Bronchial epithelial cell (primary cell): ENCODE measurements at regions not wholly inside any gene's neighbourhood (a gene's known extent, or its start where the extent isn't known, plus 50 kb on each side); places are given as distances from the start of the nearest gene placed in this dataset.
"Not testable (repeated sequence)": the region's sequence is repeated elsewhere in the genome, so short reads cannot be mapped to it uniquely, and the experiment has no call there.

Experiments used
- DNase-seq: peaks from one replicate; pipeline ENCODE4 v3.0.0-alpha.2; 2010; ENCODE audit warnings: low read depth
- FAIRE-seq: peaks from 2 replicates; lab custom pipeline; 2011; peaks lifted over from hg19 to GRCh38; lab: Jason Lieb, UNC
- H3K27me3 ChIP-seq: 2 replicates; pipeline ENCODE4 v1.5.1; 2011; ENCODE audit warnings: low read length; ENCODE audit not compliant: control insufficient read depth, insufficient read depth
- H3K36me3 ChIP-seq: 2 replicates; pipeline ENCODE4 v1.5.1; 2011; ENCODE audit warnings: low read length; ENCODE audit not compliant: control insufficient read depth, insufficient read depth
- H3K4me3 ChIP-seq: 2 replicates; pipeline ENCODE4 v1.5.1; 2011; ENCODE audit warnings: mild to moderate bottlenecking, low read depth, low read length, control low read depth
- TF ChIP-seq, protein P1 (sequence below): IDR thresholded peaks from 2 replicates; pipeline ENCODE4 v1.5.1; 2011; ENCODE audit warnings: mild to moderate bottlenecking, moderate library complexity, low read length, control low read depth, inconsistent platforms; ENCODE audit not compliant: insufficient read depth, severe bottlenecking

DNA sequence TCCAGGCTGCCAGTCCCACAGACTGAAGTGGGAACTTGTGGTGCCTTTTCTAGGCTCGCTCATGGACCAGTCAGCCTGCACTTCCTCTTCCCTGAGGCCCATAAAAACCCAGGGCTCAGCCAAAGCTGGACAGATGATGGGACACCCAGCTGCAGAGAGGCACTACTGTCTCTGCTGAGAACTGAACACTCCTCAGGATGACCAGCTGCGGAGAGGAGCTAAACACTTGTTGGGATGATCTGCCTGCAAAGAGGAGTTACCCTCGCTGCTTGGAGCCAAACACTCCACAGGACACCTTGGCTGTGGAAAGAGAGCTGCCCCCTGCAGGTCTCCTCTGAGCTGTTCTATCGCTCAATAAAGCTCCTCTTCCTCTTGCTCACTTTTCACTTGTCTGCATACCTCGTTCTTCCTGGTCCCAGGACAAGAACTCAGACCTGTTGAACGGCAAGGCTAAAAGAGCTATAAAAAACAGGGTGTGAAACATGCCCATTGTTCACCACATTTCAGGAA is 465.5 kb downstream of the GUCY1A2 start:
- DNase-seq, result no peak
- TF ChIP-seq, protein P1, sequence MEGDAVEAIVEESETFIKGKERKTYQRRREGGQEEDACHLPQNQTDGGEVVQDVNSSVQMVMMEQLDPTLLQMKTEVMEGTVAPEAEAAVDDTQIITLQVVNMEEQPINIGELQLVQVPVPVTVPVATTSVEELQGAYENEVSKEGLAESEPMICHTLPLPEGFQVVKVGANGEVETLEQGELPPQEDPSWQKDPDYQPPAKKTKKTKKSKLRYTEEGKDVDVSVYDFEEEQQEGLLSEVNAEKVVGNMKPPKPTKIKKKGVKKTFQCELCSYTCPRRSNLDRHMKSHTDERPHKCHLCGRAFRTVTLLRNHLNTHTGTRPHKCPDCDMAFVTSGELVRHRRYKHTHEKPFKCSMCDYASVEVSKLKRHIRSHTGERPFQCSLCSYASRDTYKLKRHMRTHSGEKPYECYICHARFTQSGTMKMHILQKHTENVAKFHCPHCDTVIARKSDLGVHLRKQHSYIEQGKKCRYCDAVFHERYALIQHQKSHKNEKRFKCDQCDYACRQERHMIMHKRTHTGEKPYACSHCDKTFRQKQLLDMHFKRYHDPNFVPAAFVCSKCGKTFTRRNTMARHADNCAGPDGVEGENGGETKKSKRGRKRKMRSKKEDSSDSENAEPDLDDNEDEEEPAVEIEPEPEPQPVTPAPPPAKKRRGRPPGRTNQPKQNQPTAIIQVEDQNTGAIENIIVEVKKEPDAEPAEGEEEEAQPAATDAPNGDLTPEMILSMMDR, result no peak
- no peak for FAIRE-seq
- Histone ChIP-seq H3K36me3 (no peaks in the 10 kb centered on the region), H3K4me3 (no peak overlapping the region), H3K27me3 (no peaks in the 10 kb centered on the region)

DNA sequence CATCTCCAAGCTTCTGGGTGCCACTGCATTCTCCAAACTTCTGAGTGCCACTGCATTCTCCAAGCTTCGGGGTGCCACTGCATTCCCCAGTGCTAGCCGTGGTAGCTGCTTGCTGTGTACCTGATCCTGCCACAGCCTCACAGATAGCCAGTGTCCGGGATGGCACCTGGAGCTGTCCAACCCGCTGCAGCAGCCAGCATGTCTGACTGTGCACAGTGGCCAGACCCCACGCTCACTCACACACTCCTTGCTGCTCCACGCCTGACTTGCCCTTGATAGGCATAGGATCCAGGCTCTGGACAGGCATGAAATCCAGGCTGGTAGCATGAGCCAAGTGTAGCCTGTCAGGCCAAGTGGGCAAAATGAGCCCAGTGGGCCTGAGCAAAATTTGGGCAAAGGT is 465.0 kb downstream of the GUCY1A2 start:
- H3K36me3 ChIP-seq, result no peaks in the 10 kb centered on the region
- H3K4me3 ChIP-seq, result no peak overlapping the region
- H3K27me3 ChIP-seq, result no peaks in the 10 kb centered on the region
- TF ChIP-seq, protein P1, result no peak
- DNase-seq, result no peak
- FAIRE-seq, result no peak

DNA sequence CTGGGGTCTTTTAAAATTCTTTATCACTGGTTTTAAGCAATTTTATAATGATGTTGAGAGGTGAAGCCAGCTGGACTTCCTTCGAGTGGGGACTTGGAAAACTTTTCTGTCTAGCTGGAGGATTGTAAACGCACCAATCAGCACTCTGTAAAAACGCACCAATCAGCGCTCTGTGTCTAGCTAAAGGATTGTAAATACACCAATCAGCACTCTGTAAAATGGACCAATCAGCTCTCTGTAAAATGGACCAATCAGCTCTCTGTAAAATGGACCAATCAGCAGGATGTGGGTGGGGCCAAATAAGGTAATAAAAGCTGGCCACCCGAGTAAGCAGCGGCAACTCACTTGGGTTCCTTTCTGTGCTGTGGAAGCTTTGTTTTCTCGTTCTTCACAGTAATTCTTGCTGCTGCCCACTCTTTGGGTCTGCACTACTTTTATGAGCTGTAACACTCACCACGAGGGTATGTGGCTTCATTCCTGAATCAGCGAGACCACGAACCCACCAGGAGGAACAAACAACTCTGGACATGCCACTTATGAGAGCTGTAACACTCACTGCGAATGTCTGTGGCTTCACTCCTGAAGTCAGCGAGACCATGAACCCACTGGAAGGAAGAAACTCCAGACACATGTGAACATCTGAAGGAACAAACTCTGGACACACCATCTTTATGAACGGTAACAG is 462.6 kb downstream of the GUCY1A2 start:
- H3K27me3 ChIP-seq, FAIRE-seq, H3K4me3 ChIP-seq, DNase-seq, H3K36me3 ChIP-seq: not testable (repeated sequence)

DNA sequence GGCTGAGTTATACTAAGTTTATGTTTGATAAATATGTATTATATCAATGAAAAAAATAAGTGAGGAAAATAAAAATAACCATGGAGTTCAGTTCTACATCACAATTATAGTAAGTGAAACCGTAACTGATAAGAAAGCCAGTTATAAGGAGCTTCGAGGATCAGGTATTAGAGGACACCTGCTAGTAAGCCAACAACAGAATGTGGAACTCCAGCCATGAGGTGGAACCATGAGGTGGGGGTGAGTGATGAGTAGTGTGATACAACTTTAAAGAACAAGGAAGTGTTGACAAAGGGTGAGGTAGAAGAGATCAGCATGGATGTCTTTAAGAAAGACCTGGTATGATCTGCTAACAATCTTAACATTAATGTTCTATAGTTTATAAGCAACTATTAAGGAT is 452.9 kb downstream of the GUCY1A2 start:
- FAIRE-seq (no peak), DNase-seq (no peak)
- no peaks in the 10 kb centered on the region for H3K27me3 ChIP-seq
- H3K4me3 ChIP-seq, result no peak overlapping the region
- TF ChIP-seq, protein P1, result no peak
- no peaks in the 10 kb centered on the region for H3K36me3 ChIP-seq

DNA sequence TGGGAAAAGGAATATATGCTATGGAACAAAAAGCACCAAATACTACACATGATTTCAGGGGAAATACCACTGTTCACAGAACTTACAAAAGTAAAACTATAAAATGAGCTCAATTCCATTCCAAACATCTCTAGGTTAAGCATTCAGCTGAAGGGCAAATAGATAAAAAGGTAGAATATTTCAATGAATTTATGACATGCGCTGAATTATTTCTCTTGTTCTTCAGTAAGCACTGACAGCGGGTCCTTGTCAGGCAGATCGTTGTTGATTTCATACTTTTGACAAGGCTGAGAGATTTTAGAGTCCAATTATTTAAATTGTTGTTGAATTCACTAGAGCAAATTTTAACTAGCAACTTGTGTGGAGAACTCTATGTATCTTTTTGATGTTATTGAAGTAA is 449.6 kb downstream of the GUCY1A2 start:
- H3K27me3 ChIP-seq, result no peaks in the 10 kb centered on the region
- H3K4me3 ChIP-seq, result no peak overlapping the region
- DNase-seq (no peak), FAIRE-seq (no peak)
- TF ChIP-seq, protein P1, result no peak
- no peaks in the 10 kb centered on the region for H3K36me3 ChIP-seq

DNA sequence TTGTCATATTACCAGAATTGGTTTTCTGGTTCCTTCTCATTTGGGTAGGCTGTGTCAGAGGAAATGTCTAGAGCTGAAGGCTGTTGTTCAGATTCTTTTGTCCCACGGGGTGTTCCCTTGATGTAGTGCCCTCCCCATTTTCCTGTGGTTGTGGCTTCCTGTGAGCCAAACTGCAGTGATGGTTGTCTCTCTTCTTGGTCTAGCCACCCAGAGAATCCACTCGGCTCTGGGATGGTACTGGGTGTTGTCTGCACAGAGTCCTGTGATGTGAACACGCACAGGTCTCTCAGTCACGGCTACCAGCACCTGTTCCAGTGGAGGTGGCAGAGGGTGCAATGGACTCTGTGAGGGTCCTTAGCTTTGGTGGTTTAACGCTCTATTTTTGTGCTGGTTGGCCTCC is 440.9 kb downstream of the GUCY1A2 start:
- DNase-seq, FAIRE-seq, H3K27me3 ChIP-seq, H3K36me3 ChIP-seq, H3K4me3 ChIP-seq: not testable (repeated sequence)

DNA sequence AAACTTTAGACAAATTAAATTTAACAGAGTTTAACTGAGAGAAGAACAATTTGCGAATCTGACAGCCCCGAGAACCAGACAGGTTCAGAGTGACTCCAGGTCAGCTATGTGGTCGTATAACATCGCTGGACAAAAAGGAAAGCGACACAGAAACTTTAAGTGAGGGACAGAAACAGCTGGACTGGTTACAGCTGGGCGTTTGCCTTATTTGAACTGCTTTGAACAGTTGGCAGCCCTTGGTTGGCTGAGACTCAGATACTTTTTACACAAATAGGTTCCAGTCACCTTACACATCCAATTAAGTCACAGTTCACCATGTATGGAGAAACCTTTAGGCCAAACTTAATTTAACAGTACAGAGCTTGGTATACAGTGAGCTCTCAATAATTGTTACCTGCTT is 436.9 kb downstream of the GUCY1A2 start:
- no peak overlapping the region for H3K4me3 ChIP-seq
- H3K36me3 ChIP-seq, result no peaks in the 10 kb centered on the region
- FAIRE-seq, result no peak
- H3K27me3 ChIP-seq, result no peaks in the 10 kb centered on the region
- TF ChIP-seq, protein P1, result no peak
- DNase-seq, result no peak
